Prostate gland (tissue), 2 donors: ENCODE measurements at regions not wholly inside any gene's neighbourhood (a gene's known extent, or its start where the extent isn't known, plus 50 kb on each side); places are given as distances from the start of the nearest gene placed in this dataset.

Source experiments
- POLR2A ChIP-seq: fragments of 450-650 bp; IDR thresholded peaks from one replicate; pipeline ENCODE4 v1.6.1; 2016; ENCODE audit warnings: antibody characterized with exemption, mild to moderate bottlenecking
- POLR2AphosphoS5 ChIP-seq: sonication (generic); formaldehyde crosslinking; IDR thresholded peaks from one replicate; pipeline ENCODE4 v1.6.1; 2017; ENCODE audit warnings: antibody characterized with exemption
- TF ChIP-seq, protein P1 (sequence below), 4 experiments: fragments of 200-600 bp in 2 of 4; fragments of 450-650 bp in 2 of 4; sonication (generic) in 2 of 4; IDR thresholded peaks; 1 replicate in 3 of 4; 2 replicates in 1 of 4; pipeline ENCODE4 v1.5.1; 2016 to 2019; ENCODE audit warnings: antibody characterized with exemption in 4 of 4, mild to moderate bottlenecking in 2 of 4, moderate library complexity in 2 of 4

DNA sequence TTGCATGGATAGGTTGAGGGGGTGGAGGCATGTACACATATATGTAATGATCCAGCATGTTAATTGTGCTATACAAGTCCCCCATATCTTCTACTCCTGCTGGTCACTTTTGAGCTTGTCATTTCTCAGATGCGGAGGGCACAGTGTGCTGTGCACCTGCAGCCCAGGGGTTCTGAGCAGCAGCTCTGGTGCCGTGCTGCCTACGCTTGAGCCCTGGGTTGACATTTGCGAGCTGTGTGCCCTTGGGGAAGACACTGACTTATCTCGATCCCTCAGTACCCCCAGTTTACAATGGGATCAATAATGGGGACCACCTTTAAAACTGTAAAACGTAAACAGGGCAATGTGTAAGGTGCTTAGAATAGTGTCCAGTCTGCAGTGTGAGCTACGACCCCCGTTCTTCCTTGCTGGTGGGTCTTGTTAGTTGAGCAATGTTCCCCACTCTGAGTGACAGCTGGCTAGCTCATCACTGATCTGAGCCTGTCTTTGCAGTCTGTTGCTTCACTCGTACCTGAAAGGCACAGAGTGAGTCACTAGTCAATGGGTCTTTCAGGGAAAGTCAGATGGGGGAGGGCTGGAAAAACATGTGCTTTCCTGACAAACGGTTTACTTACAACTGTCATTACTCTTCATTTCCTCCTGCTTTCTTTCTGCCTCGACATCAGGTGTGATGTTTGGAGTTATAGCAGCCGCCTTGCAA lies 91.7 kb downstream of the SLC2A10 start:
- TF ChIP-seq, protein P1, sequence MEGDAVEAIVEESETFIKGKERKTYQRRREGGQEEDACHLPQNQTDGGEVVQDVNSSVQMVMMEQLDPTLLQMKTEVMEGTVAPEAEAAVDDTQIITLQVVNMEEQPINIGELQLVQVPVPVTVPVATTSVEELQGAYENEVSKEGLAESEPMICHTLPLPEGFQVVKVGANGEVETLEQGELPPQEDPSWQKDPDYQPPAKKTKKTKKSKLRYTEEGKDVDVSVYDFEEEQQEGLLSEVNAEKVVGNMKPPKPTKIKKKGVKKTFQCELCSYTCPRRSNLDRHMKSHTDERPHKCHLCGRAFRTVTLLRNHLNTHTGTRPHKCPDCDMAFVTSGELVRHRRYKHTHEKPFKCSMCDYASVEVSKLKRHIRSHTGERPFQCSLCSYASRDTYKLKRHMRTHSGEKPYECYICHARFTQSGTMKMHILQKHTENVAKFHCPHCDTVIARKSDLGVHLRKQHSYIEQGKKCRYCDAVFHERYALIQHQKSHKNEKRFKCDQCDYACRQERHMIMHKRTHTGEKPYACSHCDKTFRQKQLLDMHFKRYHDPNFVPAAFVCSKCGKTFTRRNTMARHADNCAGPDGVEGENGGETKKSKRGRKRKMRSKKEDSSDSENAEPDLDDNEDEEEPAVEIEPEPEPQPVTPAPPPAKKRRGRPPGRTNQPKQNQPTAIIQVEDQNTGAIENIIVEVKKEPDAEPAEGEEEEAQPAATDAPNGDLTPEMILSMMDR (IDR thresholded peaks at IDR 0.05), result no peak
- TF ChIP-seq POLR2AphosphoS5 (no peak), POLR2A (no peak)
